Coronary artery (tissue), 2 donors: ENCODE measurements at regions not wholly inside any gene's neighbourhood (a gene's known extent, or its start where the extent isn't known, plus 50 kb on each side); places are given as distances from the start of the nearest gene placed in this dataset.

Experiments
- DNase-seq: peaks from one replicate; pipeline ENCODE4 v3.0.0-alpha.2; 2017; ENCODE audit warnings: low spot score
- H3K27ac ChIP-seq, 2 donors: fragments of 200-600 bp; sonication (generic); one replicate each; pipeline ENCODE4 v1.5.1; 2016 to 2019
- H3K4me3 ChIP-seq: fragments of 200-600 bp; sonication (generic); 2 replicates; pipeline ENCODE4 v1.5.1; 2016; ENCODE audit warnings: mild to moderate bottlenecking, moderate library complexity
- TF ChIP-seq, protein P1 (sequence below): fragments of 200-600 bp; sonication (generic); IDR thresholded peaks from one replicate; pipeline ENCODE4 v1.5.1; 2019; ENCODE audit warnings: antibody characterized with exemption

DNA sequence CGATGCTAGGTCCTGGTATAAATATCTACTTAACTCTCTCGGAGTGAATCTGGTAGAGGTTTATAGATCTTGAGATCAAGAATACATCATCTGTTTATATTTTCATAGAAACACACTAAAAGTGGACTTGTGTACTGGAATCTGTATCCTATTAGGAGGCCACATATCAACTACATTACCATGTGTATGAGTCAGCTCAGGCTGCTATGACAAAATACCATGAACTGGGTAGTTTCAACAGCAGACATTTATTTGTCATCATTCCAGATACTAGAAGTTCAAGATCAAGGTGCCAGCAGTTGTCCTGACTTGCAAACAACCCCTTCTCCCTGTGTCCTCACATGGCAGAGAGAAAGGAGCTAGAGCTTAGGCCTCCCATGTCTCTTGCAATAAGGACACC, 113.9 kb upstream of the PFKP start:
- H3K27ac ChIP-seq, result no peak overlapping the region
- TF ChIP-seq, protein P1, sequence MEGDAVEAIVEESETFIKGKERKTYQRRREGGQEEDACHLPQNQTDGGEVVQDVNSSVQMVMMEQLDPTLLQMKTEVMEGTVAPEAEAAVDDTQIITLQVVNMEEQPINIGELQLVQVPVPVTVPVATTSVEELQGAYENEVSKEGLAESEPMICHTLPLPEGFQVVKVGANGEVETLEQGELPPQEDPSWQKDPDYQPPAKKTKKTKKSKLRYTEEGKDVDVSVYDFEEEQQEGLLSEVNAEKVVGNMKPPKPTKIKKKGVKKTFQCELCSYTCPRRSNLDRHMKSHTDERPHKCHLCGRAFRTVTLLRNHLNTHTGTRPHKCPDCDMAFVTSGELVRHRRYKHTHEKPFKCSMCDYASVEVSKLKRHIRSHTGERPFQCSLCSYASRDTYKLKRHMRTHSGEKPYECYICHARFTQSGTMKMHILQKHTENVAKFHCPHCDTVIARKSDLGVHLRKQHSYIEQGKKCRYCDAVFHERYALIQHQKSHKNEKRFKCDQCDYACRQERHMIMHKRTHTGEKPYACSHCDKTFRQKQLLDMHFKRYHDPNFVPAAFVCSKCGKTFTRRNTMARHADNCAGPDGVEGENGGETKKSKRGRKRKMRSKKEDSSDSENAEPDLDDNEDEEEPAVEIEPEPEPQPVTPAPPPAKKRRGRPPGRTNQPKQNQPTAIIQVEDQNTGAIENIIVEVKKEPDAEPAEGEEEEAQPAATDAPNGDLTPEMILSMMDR, result no peak
- no peak overlapping the region for H3K4me3 ChIP-seq
- no peak for DNase-seq

DNA sequence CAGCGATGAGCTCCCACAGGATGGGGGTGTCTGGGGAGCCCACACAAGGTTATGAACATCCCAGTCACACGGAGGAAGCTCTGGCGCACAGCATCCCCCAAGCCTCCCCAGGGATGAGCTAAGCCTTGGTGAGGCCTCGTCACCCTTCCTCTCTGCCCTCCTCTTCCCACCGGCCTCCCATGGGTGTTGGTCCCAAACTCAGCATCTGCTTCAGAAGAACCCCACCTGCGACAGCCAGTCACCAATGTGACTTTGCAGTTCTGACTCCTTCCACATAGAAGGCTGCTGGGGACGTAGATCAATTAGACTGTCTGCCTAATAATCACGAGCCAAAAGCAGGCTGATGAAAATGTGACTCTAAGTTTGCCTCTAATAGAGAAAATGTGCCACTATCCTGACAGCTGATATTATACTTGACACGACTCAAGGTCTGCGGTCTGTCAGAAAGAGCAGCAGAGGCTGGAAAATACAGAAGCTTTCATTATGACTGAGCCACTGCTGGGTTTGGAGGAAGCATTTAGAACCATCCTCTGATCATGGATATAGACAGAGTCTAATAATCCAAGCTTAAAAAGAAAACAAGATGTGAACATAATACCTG, 116.0 kb upstream of the PFKP start:
- TF ChIP-seq, protein P1, result no peak
- Histone ChIP-seq H3K4me3 (no peak overlapping the region), H3K27ac (no peak overlapping the region)
- no peak for DNase-seq

DNA sequence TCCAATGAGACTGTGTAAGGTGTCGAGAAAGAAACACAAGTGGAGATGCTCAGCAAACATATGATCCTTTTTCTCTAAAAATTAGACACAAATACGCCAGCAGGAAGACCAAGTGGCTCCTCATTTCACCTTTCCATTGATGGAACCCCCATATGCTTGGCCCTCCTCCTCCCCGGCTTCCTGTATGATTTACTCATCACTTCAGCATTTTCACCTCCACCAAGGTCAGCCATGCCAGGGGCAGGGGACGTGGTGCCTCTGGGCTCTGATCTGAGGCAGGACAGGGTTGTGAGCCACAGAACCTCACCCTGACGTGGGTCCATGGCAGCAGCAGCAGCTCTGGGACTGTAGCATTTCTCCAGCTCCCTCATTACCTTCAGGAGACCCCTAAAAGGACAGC, 116.8 kb upstream of the PFKP start:
- DNase-seq, result no peak
- H3K4me3 ChIP-seq, result no peak overlapping the region
- TF ChIP-seq, protein P1, result no peak

DNA sequence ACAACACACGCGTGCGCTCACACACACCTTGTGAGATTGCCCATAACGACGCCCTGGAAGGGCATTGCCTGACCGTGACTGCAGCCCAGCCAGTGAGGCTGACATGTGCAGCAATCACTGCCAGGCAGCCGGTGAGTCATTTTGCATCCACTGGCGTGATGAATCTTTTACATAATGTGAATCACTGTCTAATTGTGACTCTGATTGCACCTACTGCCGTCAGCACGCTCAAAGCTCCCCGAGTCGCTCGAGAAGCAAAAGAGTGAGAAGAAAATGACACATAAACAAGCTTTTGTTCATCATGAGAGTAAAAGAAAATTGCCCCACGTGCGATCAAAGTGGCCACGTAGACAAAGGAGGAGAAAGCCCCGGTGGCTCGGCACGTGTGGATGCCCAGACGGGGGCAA, 117.4 kb upstream of the PFKP start:
- Histone ChIP-seq H3K4me3 (no peak overlapping the region), H3K27ac (no peak overlapping the region)
- TF ChIP-seq, protein P1, result no peak
- no peak for DNase-seq

More for the DNA sequence above, 116.8 kb upstream of the PFKP start:
- H3K27ac ChIP-seq, result no peak overlapping the region

DNA sequence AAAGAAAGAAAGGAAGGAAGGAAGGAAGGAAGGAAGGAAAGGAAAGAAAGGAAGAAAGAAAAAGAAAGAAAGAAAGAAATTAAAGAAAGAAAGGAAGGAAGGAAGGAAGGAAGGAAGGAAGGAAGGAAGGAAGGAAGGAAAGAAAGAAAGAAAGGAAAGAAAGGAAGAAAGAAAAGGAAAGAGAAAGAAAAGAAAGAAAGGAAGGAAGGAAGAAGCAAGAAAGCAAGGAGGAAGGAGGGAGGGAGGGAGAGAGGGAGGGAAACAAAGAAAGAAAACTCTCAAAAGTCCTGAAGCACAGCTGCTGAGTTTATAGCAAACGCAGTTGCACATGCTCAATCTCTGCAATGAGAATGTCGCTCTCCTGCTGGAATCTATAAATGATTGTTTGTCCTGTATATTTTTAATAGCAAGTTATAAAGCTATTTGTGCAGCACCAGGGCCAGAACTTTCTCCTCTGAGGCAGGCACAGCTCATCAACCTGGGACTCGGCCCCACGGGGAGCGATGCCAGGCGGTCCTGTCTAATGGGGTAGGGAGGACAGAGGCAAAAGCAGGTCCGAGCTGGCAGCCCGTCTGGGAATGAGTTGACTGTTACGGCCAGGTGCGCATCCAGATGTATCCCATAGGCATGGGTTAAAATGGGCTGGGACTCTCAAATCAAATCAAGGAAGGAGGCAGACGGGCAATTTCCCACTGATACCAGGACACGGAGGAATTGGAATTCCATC, 118.0 kb upstream of the PFKP start:
- no peak overlapping the region for H3K27ac ChIP-seq
- H3K4me3 ChIP-seq, result no peak overlapping the region
- TF ChIP-seq, protein P1, result no peak
- no peak for DNase-seq

DNA sequence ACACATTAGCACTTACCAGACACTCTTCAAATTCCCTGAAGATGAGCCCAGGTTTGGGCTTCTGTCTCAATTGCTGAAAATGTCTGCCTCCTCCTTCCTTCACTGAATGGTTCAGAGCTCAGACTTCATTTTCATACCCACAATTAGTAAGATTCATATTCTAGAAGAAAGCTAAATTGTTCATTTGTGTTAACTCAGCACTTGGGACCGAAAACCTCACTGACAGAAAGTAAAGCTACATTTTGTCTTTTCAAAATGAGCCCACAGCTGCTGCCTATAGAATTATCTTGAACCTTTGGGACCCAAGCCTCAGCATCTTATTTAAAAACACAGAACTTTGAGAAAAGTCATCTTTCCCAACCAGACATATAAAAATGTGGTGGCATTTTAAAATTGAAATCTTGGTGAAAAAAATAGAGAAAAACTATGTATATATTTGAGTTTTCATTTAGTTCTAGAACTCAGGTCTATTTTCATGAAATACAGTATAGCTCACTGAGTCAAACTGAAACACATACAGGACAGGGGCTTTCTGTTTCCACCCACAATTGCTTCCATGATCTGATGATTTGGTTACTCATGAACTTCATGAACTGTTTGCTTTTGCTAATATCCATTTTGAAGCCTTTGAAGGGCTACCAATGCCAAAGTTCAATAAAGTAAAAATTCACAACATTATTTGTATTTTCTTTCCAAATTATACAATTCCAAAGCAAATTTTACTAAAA, 119.1 kb upstream of the PFKP start:
- DNase-seq, result no peak
- Histone ChIP-seq H3K27ac (no peak overlapping the region), H3K4me3 (no peak overlapping the region)
- TF ChIP-seq, protein P1, result no peak
